GM12878 (cell line): ENCODE measurements at regions not wholly inside any gene's neighbourhood (a gene's known extent, or its start where the extent isn't known, plus 50 kb on each side); places are given as distances from the start of the nearest gene placed in this dataset.

Experiments
- CUX1 ChIP-seq: IDR thresholded peaks from 2 replicates; pipeline ENCODE4 v1.6.1; 2012; ENCODE audit warnings: improper control_type of control experiment, low read depth, low read length; ENCODE audit not compliant: insufficient replicate concordance
- E4F1 ChIP-seq: fragments of 450-650 bp; IDR thresholded peaks from 2 replicates; pipeline ENCODE4 v1.6.1; 2018; ENCODE audit warnings: borderline replicate concordance, mild to moderate bottlenecking; ENCODE audit not compliant: partially characterized antibody
- IRF4 ChIP-seq: IDR thresholded peaks from 2 replicates; pipeline ENCODE4 v1.6.1; 2011; ENCODE audit warnings: low read depth, low read length
- MYB ChIP-seq: fragments of 150-350 bp; IDR thresholded peaks from 2 replicates; pipeline ENCODE4 v1.6.1; 2014; ENCODE audit warnings: mild to moderate bottlenecking, low read depth, low read length, borderline replicate concordance
- PAX5 ChIP-seq: IDR thresholded peaks from 2 replicates; pipeline ENCODE4 v1.6.1; 2011; ENCODE audit warnings: low read depth, low read length, borderline replicate concordance
- YY1 ChIP-seq: IDR thresholded peaks from 2 replicates; pipeline ENCODE4 v1.6.1; 2011; ENCODE audit warnings: low read depth, mild to moderate bottlenecking, low read length

DNA sequence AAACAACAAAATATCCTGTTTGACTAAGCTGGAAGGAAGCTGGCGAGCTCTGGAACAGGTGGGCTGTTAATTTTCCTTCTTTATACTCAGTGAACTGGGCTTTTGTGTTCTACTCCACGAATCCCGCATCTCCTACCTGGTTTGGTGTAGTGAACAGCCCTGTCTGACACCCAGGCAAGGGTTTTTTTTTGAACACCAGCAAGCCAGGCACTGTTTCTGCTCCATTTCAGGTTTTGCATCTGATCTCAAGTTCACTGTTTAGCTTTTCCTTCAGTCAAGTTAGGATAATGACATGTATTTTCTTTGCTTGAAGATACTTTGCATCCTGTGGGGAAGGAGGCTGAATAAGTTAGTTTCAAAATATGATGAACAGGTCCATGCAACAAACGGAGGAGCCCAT lies 204.5 kb downstream of the SEMA6A start (continued):
- no peak for TF ChIP-seq E4F1
- no peak for TF ChIP-seq CUX1
- TF ChIP-seq PAX5: no peak
- TF ChIP-seq MYB: no peak
- no peak for TF ChIP-seq IRF4
- TF ChIP-seq YY1: no peak
- TF ChIP-seq, all 136 proteins: peak for 0
